HG03095 (cell line): ENCODE measurements at regions not wholly inside any gene's neighbourhood (a gene's known extent, or its start where the extent isn't known, plus 50 kb on each side); places are given as distances from the start of the nearest gene placed in this dataset.
"Not testable (repeated sequence)": the region's sequence is repeated elsewhere in the genome, so short reads cannot be mapped to it uniquely, and the experiment has no call there.

Experiments used
- ATAC-seq: cut with Tn5 transposase; IDR thresholded peaks from one replicate; pipeline ENCODE4 v1.9.1; 2021; ENCODE audit warnings: moderate library complexity; ENCODE audit not compliant: unreplicated experiment

DNA sequence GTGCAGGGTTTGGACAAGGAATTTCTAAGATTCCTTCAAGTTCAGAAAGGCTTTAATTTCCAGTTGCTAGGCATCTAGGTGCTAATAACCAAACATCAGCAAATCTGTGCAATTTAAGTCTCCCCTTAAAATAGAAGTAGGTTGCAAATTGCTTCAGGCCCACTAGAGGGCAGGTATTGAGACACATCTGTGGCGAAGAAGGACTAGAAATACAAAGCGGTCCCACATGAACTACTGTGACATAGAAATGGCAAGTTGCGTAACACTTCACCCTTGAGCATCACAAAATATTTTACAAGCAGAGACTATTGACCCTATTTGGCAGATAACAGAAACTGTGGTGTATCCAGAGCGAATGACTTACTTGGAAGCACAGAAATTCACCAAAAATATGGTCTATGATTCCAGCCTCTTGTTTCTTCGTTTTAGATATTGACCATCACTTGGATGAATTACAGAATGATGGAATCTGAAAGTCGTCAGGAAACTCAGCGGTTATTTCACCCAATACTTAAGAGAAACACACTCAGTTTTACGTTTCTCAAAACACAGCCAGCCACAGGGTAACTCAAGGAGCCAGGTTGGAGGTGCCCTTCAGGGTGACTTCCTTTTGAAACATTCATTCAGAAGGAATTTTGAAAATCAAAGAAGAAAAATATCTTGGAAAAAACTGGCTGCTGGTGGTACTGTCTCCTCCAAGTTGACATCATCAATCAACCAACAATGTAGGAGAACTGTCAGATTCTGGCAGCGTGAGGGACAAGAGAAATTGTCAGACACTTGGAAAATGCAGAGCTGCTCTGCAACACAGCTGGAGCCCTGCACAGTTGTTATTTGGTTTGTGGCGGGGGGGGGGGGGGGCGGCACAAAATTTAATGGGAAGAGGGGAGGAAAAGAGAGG is 256.3 kb upstream of the MINDY3 start:
- no peak for ATAC-seq

DNA sequence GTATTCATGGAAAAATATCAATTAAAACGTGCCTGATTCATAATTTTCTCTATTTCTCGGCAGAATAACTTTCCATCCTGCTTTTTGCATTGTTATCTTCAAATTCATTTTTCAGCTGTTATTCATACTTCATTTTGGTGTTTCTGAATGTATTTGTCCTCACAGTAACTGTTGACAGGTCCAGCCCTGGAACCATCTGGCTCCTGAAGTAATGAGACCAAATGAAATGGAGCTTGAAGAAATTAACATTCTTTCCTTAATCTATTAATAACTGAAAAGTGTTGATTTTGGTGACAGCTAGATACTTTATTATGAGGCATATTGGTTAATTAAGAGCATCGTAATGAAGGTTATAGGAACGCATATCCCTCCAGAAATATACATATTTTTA is 257.0 kb upstream of the MINDY3 start:
- no peak for ATAC-seq

DNA sequence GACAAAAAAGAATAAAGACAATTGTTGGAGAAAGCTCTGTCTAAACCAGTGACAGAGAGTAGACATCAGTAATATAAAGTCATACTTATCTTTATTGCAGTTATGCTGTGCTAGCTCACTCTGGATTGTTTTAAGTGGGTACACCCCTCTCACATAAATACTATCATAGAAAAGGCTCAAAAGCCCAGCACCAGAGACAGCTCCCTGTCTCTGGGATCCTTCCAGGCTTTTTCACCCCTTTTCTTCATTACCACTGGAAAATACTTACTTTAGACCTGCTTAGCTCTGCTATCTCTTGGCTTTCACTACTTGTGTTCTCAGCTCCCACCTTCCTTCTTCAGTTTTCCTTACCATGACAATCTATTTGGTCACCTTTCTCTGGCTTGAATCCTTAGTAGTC is 259.1 kb upstream of the MINDY3 start:
- no peak for ATAC-seq

DNA sequence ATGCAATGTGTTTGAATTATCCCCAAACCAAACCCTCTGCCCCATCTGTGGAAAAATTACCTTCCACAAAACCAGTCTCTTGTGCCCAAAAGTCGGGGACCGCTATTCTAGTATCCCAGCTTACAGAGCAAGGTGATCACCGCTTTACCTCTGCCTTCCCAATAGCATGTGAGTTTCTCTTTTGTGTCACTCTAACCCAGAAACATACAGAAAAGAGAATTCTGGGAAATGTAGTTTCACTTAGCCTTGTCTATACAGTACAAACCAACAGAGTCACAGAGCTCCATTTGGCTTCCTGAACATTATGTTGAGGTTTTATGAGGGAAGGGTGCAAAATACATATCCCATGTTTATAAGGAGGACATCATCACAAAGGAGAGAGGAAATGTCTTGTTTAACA is 260.3 kb upstream of the MINDY3 start:
- ATAC-seq: no peak

DNA sequence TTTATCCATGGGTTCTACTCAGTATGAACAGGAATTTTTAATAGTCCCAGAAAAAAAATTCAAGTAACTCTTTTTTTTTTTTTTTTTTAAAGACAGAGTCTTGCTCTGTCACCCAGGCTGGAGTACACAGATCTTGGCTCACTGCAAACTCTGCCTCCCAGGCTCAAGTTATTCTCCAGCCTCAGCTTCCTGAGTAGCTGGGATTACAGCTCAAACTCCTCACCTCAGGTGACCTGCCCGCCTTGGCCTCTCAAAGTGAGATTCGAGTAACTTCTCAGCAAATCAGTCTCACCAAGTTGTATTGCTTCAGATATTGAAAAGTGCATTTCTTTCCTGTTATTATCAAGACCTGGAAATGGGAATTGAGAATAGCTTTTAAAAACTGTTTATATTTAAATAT is 281.2 kb upstream of the MINDY3 start:
- ATAC-seq: no peak

DNA sequence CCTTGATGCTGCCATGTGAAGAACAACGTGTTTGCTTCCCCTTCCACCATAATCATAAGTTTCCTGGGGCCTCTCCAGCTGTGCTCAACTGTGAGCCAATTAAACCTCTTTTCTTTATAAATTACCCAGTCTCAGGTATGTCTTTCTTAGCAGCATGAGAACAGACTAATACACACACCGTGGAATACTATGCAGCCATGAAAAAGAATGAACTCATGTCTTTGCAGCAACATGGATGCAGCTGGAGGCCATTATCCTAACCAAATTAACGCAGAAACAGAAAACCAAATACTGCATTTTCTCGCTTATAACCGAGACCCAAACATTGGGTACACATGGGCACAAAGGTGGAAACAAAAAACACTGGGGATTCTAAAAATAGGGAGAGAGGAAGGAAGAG is 286.7 kb upstream of the MINDY3 start:
- no peak for ATAC-seq

DNA sequence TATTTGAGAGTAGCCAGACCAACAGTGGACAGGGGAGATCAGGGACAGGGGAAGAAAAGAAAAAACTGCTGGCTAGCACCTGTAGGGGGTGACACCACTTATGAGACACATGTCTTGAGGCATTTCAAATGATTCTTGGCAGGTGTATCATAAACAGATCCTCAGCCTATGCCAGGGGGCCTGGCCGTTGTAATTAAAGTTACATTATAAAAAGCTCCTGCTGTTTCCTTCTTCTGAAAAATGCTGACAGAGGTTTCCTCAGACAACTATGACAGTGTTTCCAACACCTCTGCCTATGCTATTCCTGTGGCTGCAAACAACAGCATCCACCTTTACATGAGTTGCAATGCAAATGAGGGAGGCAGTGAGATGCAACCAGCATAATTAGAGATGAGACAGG is 281.0 kb upstream of the PTER start:
- ATAC-seq: no peak

DNA sequence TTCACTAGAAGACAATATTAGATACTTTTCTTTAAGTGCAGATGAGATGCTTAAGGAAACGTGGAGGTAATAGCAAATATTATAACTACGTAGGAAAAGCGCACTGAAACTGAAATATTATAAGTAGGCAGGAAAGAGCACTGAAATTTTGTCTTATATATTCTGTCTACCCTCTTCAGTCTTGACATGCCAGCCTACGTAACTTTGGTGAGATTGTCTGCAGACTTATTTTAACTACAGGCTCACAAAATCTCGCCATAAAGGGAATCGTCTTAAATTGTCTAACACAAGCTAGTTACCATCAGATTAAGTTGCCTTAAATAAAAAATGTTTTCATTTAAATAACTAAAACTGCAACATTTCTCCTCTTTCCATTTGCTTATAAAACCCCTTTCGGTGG is 280.1 kb upstream of the PTER start:
- ATAC-seq: no peak

DNA sequence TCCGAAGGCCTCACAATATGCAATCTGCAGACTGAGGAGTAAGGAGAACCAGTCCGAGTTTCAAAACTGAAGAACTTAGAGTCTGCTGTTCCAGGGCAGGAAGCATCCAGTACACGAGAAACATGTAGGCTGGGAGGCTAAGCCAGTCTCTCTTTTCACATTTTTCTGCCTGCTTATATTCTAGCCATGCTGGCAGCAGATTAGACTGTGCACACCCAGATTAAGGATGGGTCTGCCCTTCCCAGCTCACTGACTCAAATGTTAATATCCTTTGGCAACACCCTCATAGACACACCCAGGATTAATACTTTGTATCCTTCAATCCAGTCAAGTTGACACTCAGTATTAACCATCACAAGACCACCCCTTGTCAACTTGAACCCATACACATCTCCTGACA is 271.7 kb upstream of the PTER start:
- ATAC-seq: not testable (repeated sequence)

DNA sequence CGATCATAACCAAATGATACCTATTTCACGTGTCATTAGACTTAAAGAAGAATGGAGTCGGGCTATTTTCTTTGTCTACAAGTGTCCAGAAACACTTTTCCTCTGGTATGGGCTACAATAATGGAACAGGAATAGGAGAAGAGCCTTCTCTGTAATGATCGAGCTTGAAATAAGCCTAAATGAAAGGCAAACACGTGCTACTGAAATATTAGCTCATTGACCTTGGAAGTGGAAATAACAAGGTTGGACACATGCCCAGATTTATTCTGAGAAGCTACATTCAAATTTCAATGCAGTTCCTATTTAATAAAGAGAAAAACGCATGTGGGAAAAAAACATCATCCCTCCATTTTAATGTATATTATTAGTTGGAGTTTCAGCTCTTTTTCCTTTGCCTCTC is 254.7 kb upstream of the PTER start:
- no peak for ATAC-seq

DNA sequence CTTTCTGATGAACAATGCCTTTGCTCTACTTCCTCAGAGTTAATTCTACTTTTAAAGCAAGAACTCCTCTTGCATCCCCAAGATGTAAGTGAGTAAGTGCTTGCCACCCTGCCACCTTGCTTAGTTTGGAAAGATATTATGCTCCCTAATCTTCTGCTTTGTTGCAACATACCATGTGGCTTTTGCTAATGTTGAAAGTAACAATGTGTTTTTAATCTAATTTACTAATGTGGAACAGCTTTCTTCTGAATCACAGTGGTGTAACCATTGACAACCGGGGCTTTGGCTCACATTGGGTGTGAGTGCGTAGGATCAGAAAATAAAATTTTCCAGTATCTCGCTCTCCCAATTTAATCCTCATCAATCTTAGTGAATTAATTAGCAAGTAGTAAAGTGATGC is 254.1 kb upstream of the PTER start:
- ATAC-seq: no peak

DNA sequence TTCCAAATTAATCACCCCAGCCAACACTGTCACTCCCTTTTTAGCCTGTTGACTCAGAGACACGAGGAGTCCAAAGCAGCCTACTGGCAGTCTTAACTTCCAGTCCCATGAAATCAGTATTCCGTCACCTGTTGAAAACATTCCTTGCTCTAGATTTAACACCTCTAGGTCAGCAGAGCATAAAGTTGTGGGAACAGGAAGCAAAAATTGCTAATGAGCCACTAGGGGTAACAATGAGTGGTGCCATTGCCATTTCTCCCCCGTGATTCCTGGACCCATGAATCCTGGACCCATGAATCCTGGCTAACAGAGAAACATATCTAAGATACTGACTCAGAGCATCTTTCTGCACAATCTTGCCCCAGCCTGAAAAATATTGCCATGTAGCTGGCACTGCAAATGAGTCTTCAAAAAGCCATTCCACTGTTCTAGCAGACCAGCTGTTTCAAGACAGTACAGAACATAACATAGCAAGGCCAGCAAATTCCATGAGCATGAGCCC is 252.7 kb upstream of the PTER start:
- no peak for ATAC-seq

DNA sequence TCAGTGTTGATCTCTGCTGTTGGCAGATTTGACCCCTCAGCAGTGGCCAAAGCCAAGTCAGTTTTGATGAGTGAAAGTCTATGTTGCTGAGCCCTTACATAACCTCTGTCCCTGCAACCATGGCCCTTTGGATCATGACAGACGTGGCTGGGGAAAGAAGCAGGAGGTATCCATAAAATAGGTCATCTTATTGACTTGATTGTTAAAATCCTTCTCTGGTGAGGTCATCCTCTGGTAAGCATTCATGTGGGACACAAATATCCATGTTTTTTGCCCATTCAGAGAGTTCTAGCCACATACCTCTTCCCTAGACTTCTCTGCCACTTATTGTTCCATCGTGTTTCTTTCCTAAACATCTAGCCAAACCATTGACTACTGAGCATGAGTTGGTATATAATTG is 251.9 kb upstream of the PTER start:
- ATAC-seq: no peak

DNA sequence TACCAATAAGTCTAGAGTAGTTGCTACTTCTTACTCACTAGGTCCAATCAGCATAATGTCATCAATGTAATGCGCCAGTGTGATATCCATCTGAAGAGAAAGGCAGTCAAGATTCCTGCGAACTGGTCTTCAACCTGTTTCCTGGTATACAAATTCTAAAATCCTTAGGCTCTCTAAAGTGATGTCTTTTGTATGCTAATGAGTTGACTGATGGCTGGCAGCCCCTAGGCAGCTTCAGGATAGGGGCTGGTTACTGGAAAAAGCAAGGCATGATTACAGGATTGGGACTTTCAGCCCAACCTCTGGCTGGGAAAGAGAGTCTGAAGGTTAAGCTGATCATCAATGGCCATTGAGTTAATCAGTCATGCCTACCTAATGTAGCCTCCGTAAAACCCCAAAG is 250.2 kb upstream of the PTER start:
- ATAC-seq: no peak

DNA sequence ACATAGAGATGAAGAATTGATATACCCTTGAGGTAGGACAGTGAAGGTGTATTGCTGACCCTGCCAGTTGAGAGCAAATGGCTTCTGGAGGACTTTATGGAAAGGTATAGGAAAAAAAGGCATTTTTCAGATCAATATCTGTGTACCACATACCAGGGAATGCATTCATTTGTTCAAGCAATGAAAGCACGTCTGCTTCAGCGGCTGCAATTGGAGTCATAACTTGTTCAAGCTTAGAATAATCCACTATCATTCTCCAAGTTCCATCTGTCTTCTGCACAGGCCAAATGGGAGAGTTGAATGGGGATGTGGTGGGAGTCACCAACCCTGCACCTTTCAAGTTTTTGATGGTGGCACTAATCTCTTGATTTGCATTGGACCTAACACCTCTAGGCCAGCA is 249.6 kb upstream of the PTER start:
- ATAC-seq: no peak

DNA sequence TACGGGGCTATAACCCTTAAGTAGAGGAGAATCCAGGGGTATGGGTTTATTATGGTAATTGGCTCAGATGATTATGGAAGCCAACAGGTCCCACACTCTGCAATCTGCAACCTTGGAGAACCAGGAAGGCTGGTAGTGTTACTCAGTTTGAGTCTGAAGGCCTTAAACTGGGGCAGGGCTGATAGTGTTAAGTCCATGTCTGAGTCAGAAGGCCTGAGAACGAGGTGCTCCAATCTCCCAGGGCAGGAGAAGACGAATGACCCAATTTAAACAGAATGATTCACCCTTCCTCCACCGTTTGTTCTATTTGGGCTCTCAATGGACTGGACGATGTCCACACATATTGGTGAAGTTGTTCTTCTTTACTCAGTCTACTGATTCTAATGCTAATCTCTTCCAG is 244.5 kb upstream of the PTER start:
- no peak for ATAC-seq

DNA sequence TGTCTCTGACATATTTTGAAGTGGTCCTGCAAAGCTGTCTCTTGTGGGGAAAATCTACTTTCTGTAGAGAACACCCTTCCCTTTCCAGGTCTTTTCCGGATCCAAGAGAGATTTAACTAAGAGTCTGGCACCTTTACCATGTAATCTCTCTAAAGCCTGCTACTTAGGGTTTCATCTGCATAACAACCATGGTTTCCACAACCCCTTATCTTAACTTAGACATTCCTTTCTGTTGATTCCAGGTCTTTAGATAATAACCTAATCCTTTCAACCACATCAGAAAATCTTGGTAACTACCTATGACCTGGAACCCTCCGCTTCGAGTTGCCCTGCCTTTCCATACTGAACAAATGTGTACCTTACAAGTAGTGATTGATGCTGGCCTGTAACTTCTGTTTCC is 243.6 kb upstream of the PTER start:
- no peak for ATAC-seq

DNA sequence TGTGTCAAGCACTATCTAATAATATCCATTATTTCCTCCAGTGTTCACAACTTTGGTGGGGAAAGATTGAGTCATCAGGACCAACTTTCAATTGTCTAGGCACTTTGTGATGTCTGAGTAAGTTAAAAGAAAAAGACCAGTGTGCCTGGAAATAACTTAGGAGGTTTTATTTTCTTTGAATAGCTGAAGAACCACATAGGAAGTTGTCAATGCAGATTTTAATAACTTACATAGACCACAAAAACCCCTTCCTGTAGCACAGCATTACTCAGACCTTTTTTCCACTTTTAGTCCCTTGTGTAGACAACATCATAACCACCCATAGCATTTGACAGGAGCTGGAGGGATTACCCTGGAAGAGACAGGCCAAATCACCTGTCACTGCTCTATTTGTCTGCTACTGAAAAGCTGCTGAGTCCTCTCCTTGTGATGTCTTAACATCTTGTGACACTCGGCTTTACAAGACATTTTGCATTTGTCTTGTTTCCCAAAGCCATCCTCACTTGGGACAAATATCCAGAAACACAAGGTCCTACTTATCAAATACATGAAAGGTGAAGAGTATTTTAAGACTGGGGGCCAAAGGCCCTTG is 241.5 kb upstream of the PTER start:
- peak; percentile 95 for ATAC-seq

DNA sequence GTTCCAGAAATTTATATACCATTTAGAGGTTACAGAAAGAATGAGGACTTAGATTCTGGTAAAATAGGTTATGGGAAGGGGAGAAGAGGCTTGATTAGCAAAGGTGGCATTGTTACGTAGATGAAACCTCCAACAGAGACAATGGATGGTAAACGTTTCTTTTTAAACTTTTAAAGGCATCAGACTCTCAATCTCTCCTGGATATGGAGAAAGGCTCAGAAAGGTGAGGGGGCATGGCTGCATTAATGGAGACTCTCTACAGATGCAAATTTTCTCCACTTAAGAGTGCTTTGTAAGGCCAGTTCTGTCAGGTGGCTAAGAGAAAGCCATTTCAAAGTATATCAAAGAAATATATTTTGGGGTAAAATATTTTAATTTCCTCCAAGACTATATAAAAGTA is 240.9 kb upstream of the PTER start:
- ATAC-seq: no peak

DNA sequence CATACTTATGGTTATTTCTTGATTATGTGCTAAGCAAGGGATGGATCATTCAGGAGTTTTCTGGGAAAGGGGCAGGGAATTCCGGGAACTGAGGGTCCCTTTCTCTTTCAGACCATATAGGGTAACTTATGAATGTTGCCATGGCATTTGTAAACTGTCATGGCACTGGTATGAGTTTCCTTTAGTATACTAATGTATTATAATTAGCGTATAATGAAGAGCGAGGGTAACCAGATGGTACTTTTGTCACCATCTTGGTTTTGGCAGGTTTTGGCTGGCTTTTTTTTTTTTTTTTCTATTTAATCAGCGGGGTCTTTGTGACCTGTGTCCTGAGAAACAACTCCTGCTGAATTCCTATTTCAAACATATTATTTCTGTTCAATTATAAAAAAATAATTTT is 237.6 kb upstream of the PTER start:
- no peak for ATAC-seq

DNA sequence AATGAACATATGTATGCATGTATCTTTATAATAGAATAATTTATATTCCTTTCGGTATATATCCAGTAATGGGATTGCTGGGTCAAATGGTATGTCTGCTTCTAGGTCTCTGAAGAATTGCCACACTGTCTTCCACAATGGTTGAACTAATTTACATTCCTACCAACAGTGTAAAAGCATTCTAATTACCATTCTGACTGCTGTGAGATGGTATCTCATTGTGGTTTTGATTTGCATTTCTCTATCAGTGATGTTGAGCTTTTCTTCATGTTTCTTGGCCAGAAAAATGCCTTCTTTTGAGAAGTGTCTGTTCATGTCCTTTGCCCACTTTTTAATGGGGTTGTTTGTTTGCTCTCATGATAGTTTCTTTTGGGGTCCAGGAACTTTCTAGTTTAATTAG is 213.2 kb upstream of the PTER start:
- not testable (repeated sequence) for ATAC-seq

DNA sequence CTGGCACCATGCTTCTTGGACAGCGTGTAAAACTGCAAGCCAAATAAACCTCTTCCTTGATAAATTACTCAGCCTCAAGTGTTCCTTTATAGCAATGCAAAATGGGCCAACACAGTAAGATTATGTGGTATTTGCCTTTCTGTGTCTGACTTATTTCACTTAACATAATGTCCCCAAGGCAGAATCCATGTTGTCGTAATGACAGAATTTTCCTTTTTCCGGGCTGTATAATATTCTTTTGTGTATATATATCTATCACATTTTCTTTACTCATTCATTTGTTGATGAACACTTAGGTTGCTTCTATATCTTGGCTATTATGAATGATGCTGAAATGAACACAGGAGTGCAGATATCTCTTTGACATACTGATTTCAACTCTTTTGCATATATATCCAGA is 209.1 kb upstream of the PTER start:
- no peak for ATAC-seq

DNA sequence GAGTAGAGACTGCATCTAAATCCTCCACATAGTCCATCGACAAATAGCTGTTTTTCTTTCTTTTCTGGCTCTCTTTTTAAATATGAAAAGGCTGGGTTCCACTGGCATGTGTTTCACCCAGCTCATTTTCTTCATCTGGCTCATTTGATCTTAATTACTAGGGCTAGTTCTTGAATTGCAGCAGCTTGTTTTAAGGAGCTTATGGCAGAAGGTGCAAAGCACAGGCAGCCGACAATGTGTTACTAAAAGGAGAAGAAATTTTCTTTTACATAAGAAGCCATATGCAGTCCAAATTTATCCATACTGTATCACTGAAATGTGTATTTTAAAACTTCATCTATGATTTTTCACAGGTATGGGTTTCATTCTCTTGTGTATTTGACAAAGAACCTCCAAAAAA is 205.6 kb upstream of the PTER start:
- no peak for ATAC-seq
